ENCODE measurements at regions not wholly inside any gene's neighbourhood (a gene's known extent, or its start where the extent isn't known, plus 50 kb on each side); places are given as distances from the start of the nearest gene placed in this dataset.

GRCh38 chr12:28023156-28023887, 50.8 kb upstream of the PTHLH start:
- TF ChIP-seq EP300 (IDR thresholded peaks at IDR 0.05) (no peak), CTCF (IDR thresholded peaks at IDR 0.05) (no peak), POLR2A (IDR thresholded peaks at IDR 0.05) (no peak)
- 89 to 93% methylated on average over 5 of the region's 5 CpGs for WGBS, 2 donors
- no peak for DNase-seq (ENCODE audit: low spot score in 2 of 2)
- Histone ChIP-seq H3K4me3 (no peak overlapping the region), H3K9me3 (no peaks in the 10 kb centered on the region), H3K27me3 (no peaks in the 10 kb centered on the region), H3K4me1 (no peaks in the 10 kb centered on the region), H3K36me3 (no peaks in the 10 kb centered on the region), H3K27ac (no peak overlapping the region)

GRCh38 chr12:28024231-28024995, 51.9 kb upstream of the PTHLH start:
- Histone ChIP-seq H3K27me3 (no peaks in the 10 kb centered on the region), H3K9me3 (no peaks in the 10 kb centered on the region), H3K4me3 (no peak overlapping the region), H3K36me3 (no peaks in the 10 kb centered on the region), H3K4me1 (no peaks in the 10 kb centered on the region), H3K27ac (no peak overlapping the region)
- WGBS, 2 donors: 77 to 84% methylated on average over 3 of the region's 3 CpGs
- DNase-seq (ENCODE audit: low spot score in 2 of 2): no peak
- no peak for TF ChIP-seq EP300 (IDR thresholded peaks at IDR 0.05)

- H3K4me3 ChIP-seq: no peak overlapping the region
- WGBS, 2 donors: 89 to 95% methylated on average over 11 of the region's 11 CpGs
Observed at GRCh38 chr12:28025821-28026505, 53.4 kb upstream of the PTHLH start.

GRCh38 chr12:28026701-28027100, 54.2 kb upstream of the PTHLH start:
- H3K9me3 ChIP-seq: no peaks in the 10 kb centered on the region
- no peaks in the 10 kb centered on the region for H3K36me3 ChIP-seq
- no peaks in the 10 kb centered on the region for H3K27me3 ChIP-seq
- TF ChIP-seq POLR2A (IDR thresholded peaks at IDR 0.05) (no peak), EP300 (IDR thresholded peaks at IDR 0.05) (no peak), CTCF (IDR thresholded peaks at IDR 0.05) (no peak)
- WGBS, 2 donors: 94 to 99% methylated on average over 5 of the region's 5 CpGs
- H3K4me3 ChIP-seq: no peak overlapping the region
- no peak overlapping the region for H3K27ac ChIP-seq
- no peaks in the 10 kb centered on the region for H3K4me1 ChIP-seq
- no peak for DNase-seq (ENCODE audit: low spot score in 2 of 2)

More at GRCh38 chr12:28025821-28026505, 53.4 kb upstream of the PTHLH start:
- Histone ChIP-seq H3K27me3 (no peaks in the 10 kb centered on the region), H3K4me1 (no peaks in the 10 kb centered on the region), H3K27ac (no peak overlapping the region), H3K36me3 (no peaks in the 10 kb centered on the region), H3K9me3 (no peaks in the 10 kb centered on the region)
- DNase-seq (ENCODE audit: low spot score in 2 of 2): no peak
- no peak for TF ChIP-seq POLR2A (IDR thresholded peaks at IDR 0.05)
- no peak for TF ChIP-seq EP300 (IDR thresholded peaks at IDR 0.05)
- no peak for TF ChIP-seq CTCF (IDR thresholded peaks at IDR 0.05)

- DNase-seq (ENCODE audit: low spot score in 2 of 2): no peak
- no peak overlapping the region for H3K4me3 ChIP-seq
- H3K27me3 ChIP-seq: no peaks in the 10 kb centered on the region
- H3K9me3 ChIP-seq: no peaks in the 10 kb centered on the region
- no peaks in the 10 kb centered on the region for H3K36me3 ChIP-seq
- TF ChIP-seq CTCF (IDR thresholded peaks at IDR 0.05) (no peak), POLR2A (IDR thresholded peaks at IDR 0.05) (no peak), EP300 (IDR thresholded peaks at IDR 0.05) (no peak)
- no peaks in the 10 kb centered on the region for H3K4me1 ChIP-seq
- no peak overlapping the region for H3K27ac ChIP-seq
- WGBS, 2 donors: 17 to 31% methylated on average over 5 of the region's 5 CpGs
Observed at GRCh38 chr12:28027328-28027727, 54.8 kb upstream of the PTHLH start.

Data from tibial nerve (tissue), 4 donors.